ENCODE measurements at regions not wholly inside any gene's neighbourhood (a gene's known extent, or its start where the extent isn't known, plus 50 kb on each side); places are given as distances from the start of the nearest gene placed in this dataset.
A peak's percentile ranks its signal among the peaks of the same experiment; 100 is the strongest.

GRCh38 chr11:80144897-80145594, 704.2 kb upstream of the TENM4 start:
- Histone ChIP-seq H3K4me3 (ENCODE audit: low read length) (no peak overlapping the region), H3K4me1 (ENCODE audit: control insufficient read depth, insufficient read depth, low read length) (peaks cover 2% of the 10 kb centered on the region), H3K27me3 (ENCODE audit: control insufficient read depth, insufficient read depth) (no peaks in the 10 kb centered on the region), H3K27ac (ENCODE audit: low read length) (no peak overlapping the region), H3K9me3 (ENCODE audit: control insufficient read depth, low read length) (no peaks in the 10 kb centered on the region)
- WGBS: 74% methylated on average over 2 of the region's 2 CpGs
- ATAC-seq (no peak), DNase-seq (no peak)
- intact Hi-C loops (cut with DNase I): loop anchor here in 1 of 4 donors (10.0 kb wide), 1 partner anchor 1500 kb away; no protein-coding TSS in a partner anchor

DNA sequence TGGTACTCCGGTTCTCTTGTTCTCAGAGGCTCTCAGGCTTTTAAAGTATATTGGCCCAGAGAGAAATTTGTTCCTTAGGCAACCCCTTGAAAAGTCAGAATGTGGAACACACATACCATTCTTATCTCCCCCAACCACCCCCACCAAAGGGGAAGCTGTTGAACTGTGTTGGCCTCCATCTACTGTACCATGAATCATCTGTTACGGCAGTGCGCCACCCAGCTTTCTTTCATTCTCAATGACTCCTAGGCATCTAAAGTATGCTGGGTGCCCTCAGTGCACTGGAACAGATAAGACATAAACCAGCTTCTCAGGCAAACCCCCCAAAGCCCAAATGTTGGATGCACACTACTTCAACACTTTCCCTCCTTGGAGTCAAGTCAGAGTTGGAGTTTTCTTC, 696.2 kb upstream of the TENM4 start:
- DNase-seq: no peak
- no peak for ATAC-seq
- H3K4me3 ChIP-seq (ENCODE audit: low read length): no peak overlapping the region
- no peaks in the 10 kb centered on the region for H3K27me3 ChIP-seq (ENCODE audit: control insufficient read depth, insufficient read depth)
- H3K4me1 ChIP-seq (ENCODE audit: control insufficient read depth, insufficient read depth, low read length): no peaks in the 10 kb centered on the region
- no peak overlapping the region for H3K27ac ChIP-seq (ENCODE audit: low read length)
- WGBS: 43% methylated on average over 3 of the region's 3 CpGs
- intact Hi-C loops (cut with DNase I): no loop called here
- no peaks in the 10 kb centered on the region for H3K9me3 ChIP-seq (ENCODE audit: control insufficient read depth, low read length)

DNA sequence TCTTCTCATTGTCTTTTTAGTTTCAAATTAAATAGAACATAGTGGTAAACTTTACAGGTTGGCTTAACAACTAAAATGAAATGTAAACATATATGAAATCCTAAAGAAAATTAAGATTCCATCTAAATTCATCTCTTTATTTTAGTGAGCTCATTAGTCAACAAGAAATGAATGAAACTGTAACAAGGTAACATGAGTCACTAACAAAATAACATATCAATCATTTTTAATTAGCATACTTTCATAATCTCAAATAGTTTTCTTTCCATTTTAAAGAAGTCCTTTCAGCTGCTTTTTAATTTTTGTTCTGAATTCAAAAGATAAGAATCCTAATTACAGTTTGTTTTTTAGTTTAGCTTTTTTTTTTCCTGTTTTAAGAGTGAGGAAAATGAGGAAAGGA, 688.6 kb upstream of the TENM4 start:
- Histone ChIP-seq H3K9me3 (ENCODE audit: control insufficient read depth, low read length) (no peaks in the 10 kb centered on the region), H3K4me1 (ENCODE audit: control insufficient read depth, insufficient read depth, low read length) (no peaks in the 10 kb centered on the region), H3K27ac (ENCODE audit: low read length) (no peak overlapping the region), H3K4me3 (ENCODE audit: low read length) (no peak overlapping the region), H3K27me3 (ENCODE audit: control insufficient read depth, insufficient read depth) (no peaks in the 10 kb centered on the region)
- DNase-seq (no peak), ATAC-seq (no peak)
- intact Hi-C loops (cut with DNase I): no loop called here

DNA sequence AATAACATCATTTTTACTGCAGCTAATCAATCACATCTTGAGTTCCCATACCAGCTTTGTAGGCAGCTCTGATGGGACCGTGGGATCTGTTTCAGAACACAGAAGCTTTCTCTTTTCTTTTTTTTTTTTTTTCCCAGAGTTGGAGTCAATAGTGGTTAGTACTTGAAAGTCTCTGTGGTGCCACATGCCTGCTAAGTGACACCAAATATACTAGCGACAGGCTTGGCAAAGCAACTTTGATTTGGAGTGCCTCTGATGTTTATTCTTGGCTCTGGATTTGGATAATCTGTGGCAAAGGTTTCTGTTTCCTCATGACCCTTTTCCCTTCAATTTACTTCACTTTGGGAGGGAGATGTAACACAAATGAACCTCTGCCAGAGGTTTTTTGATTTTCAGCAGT, 681.4 kb upstream of the TENM4 start:
- intact Hi-C loops (cut with DNase I): no loop called here
- Histone ChIP-seq H3K27ac (ENCODE audit: low read length) (no peak overlapping the region), H3K4me3 (ENCODE audit: low read length) (no peak overlapping the region), H3K9me3 (ENCODE audit: control insufficient read depth, low read length) (peaks cover 2% of the 10 kb centered on the region), H3K4me1 (ENCODE audit: control insufficient read depth, insufficient read depth, low read length) (no peaks in the 10 kb centered on the region), H3K27me3 (ENCODE audit: control insufficient read depth, insufficient read depth) (no peaks in the 10 kb centered on the region)
- DNase-seq (no peak), ATAC-seq (peak; percentile 58 to 79)
- WGBS: 29% methylated on average over 2 of the region's 2 CpGs

DNA sequence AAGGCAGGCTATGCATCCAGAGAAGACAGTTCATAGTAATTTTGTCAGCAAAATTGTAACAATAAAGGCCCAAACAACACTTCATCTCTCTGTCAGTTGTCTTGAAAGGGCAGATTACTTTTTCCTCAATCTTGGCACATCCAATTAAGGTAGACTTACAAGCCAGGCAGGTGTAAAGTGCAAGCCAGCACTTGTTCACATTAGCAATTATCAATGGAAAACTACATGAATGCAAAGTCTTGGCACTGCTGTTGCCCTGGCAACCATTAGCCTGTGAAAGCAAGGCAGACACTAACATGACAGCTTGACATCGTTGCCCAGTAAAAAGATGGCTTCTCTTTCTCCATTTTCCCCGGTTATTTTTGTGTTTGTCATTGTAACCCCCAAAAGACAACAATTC, 677.2 kb upstream of the TENM4 start:
- Histone ChIP-seq H3K4me3 (ENCODE audit: low read length) (no peak overlapping the region), H3K9me3 (ENCODE audit: control insufficient read depth, low read length) (no peaks in the 10 kb centered on the region), H3K4me1 (ENCODE audit: control insufficient read depth, insufficient read depth, low read length) (no peaks in the 10 kb centered on the region), H3K27ac (ENCODE audit: low read length) (no peak overlapping the region), H3K27me3 (ENCODE audit: control insufficient read depth, insufficient read depth) (no peaks in the 10 kb centered on the region)
- DNase-seq (no peak), ATAC-seq (no peak)
- intact Hi-C loops (cut with DNase I): no loop called here
- WGBS: 84% methylated on average over 2 of the region's 2 CpGs

DNA sequence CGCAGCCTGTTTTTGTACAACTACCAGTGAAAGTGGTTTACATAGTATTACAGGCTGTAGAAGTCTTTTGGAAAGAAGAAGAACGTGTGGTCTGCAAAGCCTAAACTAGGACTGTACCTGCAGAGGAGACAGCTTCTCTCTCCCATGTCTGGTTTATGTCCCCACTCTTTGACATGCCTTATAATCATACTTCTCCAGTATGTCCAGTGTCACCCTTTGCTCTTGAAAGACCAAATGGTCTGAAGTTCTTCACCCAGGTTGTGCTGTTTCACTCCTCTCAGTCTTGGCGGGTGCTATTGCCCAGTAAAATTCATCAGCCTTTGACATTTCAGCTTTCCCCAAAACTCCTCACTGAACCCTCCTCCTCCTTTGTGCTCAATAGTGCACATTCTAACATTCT, 676.0 kb upstream of the TENM4 start:
- H3K4me3 ChIP-seq (ENCODE audit: low read length): no peak overlapping the region
- intact Hi-C loops (cut with DNase I): no loop called here
- H3K27me3 ChIP-seq (ENCODE audit: control insufficient read depth, insufficient read depth): no peaks in the 10 kb centered on the region
- H3K27ac ChIP-seq (ENCODE audit: low read length): no peak overlapping the region
- no peaks in the 10 kb centered on the region for H3K4me1 ChIP-seq (ENCODE audit: control insufficient read depth, insufficient read depth, low read length)
- no peak for ATAC-seq
- DNase-seq: no peak
- H3K9me3 ChIP-seq (ENCODE audit: control insufficient read depth, low read length): no peaks in the 10 kb centered on the region
- 57% methylated on average over 3 of the region's 3 CpGs for WGBS

- ATAC-seq: no peak
- H3K4me1 ChIP-seq (ENCODE audit: control insufficient read depth, insufficient read depth, low read length): no peaks in the 10 kb centered on the region
- WGBS: 72% methylated on average over 4 of the region's 4 CpGs
Measured at GRCh38 chr11:80109652-80110051, 668.8 kb upstream of the TENM4 start.

DNA sequence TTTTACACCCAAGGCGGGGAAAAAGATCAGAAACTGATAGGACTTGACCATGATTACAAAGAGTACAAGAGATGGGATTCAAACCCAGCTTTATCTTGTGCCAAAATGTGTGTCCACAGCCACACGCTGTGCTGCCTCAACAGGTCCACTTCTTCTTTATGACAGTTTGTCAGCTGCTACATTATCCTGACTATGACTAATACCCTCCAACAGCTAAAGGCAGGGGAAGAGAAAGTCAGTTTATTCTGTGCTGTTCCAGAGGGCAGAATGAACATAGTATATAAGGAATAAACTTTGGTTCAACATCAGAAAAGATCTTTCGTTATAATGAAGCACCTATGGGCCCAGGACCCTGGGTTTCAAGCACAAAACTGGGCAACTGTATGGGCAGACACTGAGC, 668.2 kb upstream of the TENM4 start:
- no peaks in the 10 kb centered on the region for H3K27me3 ChIP-seq (ENCODE audit: control insufficient read depth, insufficient read depth)
- WGBS: 78% methylated on average over 3 of the region's 3 CpGs
- ATAC-seq (no peak), DNase-seq (no peak)
- no peaks in the 10 kb centered on the region for H3K4me1 ChIP-seq (ENCODE audit: control insufficient read depth, insufficient read depth, low read length)
- no peak overlapping the region for H3K4me3 ChIP-seq (ENCODE audit: low read length)
- H3K27ac ChIP-seq (ENCODE audit: low read length): no peak overlapping the region
- intact Hi-C loops (cut with DNase I): no loop called here
- no peaks in the 10 kb centered on the region for H3K9me3 ChIP-seq (ENCODE audit: control insufficient read depth, low read length)

More at GRCh38 chr11:80109652-80110051, 668.8 kb upstream of the TENM4 start:
- no peak overlapping the region for H3K4me3 ChIP-seq (ENCODE audit: low read length)
- no peak for DNase-seq
- no peaks in the 10 kb centered on the region for H3K9me3 ChIP-seq (ENCODE audit: control insufficient read depth, low read length)
- H3K27ac ChIP-seq (ENCODE audit: low read length): no peak overlapping the region
- intact Hi-C loops (cut with DNase I): no loop called here
- no peaks in the 10 kb centered on the region for H3K27me3 ChIP-seq (ENCODE audit: control insufficient read depth, insufficient read depth)

GRCh38 chr11:80107415-80107814, 666.6 kb upstream of the TENM4 start:
- no peaks in the 10 kb centered on the region for H3K4me1 ChIP-seq (ENCODE audit: control insufficient read depth, insufficient read depth, low read length)
- 60% methylated on average over 1 of the region's 1 CpG for WGBS
- no peak overlapping the region for H3K4me3 ChIP-seq (ENCODE audit: low read length)
- no peak overlapping the region for H3K27ac ChIP-seq (ENCODE audit: low read length)
- ATAC-seq (no peak), DNase-seq (no peak)
- no peaks in the 10 kb centered on the region for H3K9me3 ChIP-seq (ENCODE audit: control insufficient read depth, low read length)
- intact Hi-C loops (cut with DNase I): no loop called here
- H3K27me3 ChIP-seq (ENCODE audit: control insufficient read depth, insufficient read depth): no peaks in the 10 kb centered on the region

- Histone ChIP-seq H3K27me3 (ENCODE audit: control insufficient read depth, insufficient read depth) (no peaks in the 10 kb centered on the region), H3K4me3 (ENCODE audit: low read length) (no peak overlapping the region), H3K27ac (ENCODE audit: low read length) (no peak overlapping the region), H3K9me3 (ENCODE audit: control insufficient read depth, low read length) (no peaks in the 10 kb centered on the region), H3K4me1 (ENCODE audit: control insufficient read depth, insufficient read depth, low read length) (no peaks in the 10 kb centered on the region)
- ATAC-seq: no peak
- WGBS: 80% methylated on average over 4 of the region's 4 CpGs
- DNase-seq: no peak
- intact Hi-C loops (cut with DNase I): no loop called here
Measured at GRCh38 chr11:80104191-80104590, 663.4 kb upstream of the TENM4 start.

DNA sequence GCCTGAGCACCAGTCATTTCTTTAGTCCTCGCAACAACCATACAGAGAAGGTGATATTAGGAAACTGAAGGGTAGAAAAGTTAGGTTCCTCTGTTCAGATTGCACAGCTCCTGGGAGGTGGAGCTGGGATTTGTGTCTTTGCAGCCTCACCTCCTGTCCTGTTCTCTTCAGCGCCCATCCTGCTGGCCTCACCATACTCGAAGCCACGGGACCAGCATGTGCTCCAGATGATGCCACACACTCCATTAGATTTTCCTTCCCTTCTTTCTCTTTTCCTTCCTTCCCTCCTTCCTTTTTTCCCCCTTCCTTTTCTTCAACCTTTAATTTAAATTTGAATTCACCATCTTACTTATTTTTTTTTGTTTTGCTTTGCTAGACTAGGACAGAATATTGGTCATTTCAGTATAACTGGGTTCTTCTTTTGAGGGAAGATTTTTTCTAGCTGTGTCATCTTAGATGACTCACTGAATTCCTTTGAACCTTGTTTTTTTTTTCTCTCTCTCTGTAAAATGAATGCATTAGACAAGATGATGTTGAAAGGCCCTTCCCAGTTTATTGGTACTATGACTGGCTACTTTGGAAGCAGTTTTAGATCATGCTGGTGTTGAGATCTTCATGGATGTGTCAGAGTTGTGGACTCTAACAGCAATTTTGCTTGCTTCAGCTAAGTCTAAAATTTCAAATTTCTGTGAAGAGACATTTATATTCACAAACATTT, 662.5 kb upstream of the TENM4 start:
- Histone ChIP-seq H3K27me3 (ENCODE audit: control insufficient read depth, insufficient read depth) (no peaks in the 10 kb centered on the region), H3K27ac (ENCODE audit: low read length) (no peak overlapping the region), H3K4me1 (ENCODE audit: control insufficient read depth, insufficient read depth, low read length) (no peaks in the 10 kb centered on the region), H3K4me3 (ENCODE audit: low read length) (no peak overlapping the region), H3K9me3 (ENCODE audit: control insufficient read depth, low read length) (no peaks in the 10 kb centered on the region)
- intact Hi-C loops (cut with DNase I): no loop called here
- DNase-seq (no peak), ATAC-seq (no peak)
- 94% methylated on average over 4 of the region's 4 CpGs for WGBS
